ENCODE measurements at regions not wholly inside any gene's neighbourhood (a gene's known extent, or its start where the extent isn't known, plus 50 kb on each side); places are given as distances from the start of the nearest gene placed in this dataset.
"Not testable (repeated sequence)": the region's sequence is repeated elsewhere in the genome, so short reads cannot be mapped to it uniquely, and the experiment has no call there.

DNA sequence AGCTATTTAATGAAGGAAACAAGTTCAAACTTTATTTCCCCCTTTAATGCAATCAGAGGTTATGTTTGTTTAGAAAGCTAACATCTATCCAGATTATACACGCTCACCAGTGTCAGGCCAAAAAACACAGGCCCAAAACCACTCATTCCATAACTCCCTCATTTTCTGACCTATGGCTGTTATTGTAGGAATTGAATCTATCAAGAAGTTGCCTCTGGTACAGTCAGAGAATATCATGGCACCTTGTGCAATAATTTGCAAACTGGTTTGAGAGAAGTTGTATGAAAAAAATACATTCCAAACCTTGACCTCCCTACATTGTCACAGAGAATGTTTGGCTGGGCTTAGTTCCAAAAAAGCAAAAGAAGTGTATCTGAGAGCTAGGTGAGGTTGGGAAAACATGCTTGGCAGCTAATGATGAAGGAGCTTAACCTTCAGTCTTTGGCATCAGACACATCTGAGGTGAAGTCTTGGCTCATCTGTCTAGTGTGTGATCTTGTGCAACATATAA, 591.0 kb downstream of the ANKRD50 start:
- DNase-seq: no peak
- no peak overlapping the region for H3K27ac Mint-ChIP-seq (ENCODE audit: unreplicated experiment)
- H3K4me1 Mint-ChIP-seq (ENCODE audit: low read depth, unreplicated experiment): peaks cover under 1% of the 10 kb centered on the region
- TF ChIP-seq, protein P1, sequence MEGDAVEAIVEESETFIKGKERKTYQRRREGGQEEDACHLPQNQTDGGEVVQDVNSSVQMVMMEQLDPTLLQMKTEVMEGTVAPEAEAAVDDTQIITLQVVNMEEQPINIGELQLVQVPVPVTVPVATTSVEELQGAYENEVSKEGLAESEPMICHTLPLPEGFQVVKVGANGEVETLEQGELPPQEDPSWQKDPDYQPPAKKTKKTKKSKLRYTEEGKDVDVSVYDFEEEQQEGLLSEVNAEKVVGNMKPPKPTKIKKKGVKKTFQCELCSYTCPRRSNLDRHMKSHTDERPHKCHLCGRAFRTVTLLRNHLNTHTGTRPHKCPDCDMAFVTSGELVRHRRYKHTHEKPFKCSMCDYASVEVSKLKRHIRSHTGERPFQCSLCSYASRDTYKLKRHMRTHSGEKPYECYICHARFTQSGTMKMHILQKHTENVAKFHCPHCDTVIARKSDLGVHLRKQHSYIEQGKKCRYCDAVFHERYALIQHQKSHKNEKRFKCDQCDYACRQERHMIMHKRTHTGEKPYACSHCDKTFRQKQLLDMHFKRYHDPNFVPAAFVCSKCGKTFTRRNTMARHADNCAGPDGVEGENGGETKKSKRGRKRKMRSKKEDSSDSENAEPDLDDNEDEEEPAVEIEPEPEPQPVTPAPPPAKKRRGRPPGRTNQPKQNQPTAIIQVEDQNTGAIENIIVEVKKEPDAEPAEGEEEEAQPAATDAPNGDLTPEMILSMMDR (IDR thresholded peaks at IDR 0.05; ENCODE audit: partially characterized antibody, unreplicated experiment): no peak
- H3K9me3 Mint-ChIP-seq (ENCODE audit: unreplicated experiment): peaks cover 2% of the 10 kb centered on the region
- H3K27me3 Mint-ChIP-seq (ENCODE audit: unreplicated experiment): no peaks in the 10 kb centered on the region
- no peaks in the 10 kb centered on the region for H3K36me3 Mint-ChIP-seq (ENCODE audit: unreplicated experiment)
- no peak overlapping the region for H3K4me3 Mint-ChIP-seq (ENCODE audit: unreplicated experiment)

DNA sequence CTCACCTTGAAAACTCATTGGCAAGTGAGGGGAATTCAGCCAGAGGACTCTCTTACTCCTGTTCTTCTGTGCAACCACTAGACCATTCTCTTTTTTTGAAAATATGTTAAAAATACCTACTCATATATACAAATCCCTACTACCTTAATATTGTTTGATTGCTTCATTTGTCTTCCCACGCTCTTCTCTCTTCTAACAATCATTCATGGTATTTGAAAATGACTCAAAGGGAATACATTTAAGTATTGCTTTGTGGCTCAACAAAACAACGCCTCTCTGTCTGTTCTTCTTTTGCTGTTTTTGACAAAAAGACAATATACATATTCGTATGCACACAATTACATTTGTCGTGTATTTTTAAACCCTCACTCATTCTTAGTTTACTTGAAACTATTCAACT, 589.4 kb downstream of the ANKRD50 start:
- Mint-ChIP-seq H3K9me3 (ENCODE audit: unreplicated experiment) (no peaks in the 10 kb centered on the region), H3K4me3 (ENCODE audit: unreplicated experiment) (no peak overlapping the region), H3K27me3 (ENCODE audit: unreplicated experiment) (no peaks in the 10 kb centered on the region), H3K27ac (ENCODE audit: unreplicated experiment) (no peak overlapping the region), H3K4me1 (ENCODE audit: low read depth, unreplicated experiment) (no peaks in the 10 kb centered on the region), H3K36me3 (ENCODE audit: unreplicated experiment) (no peaks in the 10 kb centered on the region)
- DNase-seq: no peak
- TF ChIP-seq, protein P1 (IDR thresholded peaks at IDR 0.05; ENCODE audit: partially characterized antibody, unreplicated experiment): no peak

DNA sequence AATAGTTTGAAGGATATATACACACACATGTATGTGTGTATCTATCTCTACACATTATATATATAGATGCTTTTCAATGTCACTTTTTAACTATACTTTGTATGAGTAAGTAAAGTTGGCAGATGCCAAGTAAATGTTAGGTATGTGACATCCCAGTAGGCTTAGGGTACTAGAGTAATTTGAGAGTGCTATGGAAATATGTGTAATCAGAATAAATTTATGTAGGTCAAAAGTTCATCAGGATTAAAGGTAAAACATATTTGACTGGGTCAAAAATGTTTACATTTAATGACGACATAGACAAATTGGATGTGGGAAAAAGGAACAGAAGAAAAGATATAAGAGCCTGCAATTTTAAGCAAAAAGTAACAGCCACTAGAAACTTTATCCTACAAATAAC, 588.8 kb downstream of the ANKRD50 start:
- DNase-seq: no peak
- TF ChIP-seq, protein P1 (IDR thresholded peaks at IDR 0.05; ENCODE audit: partially characterized antibody, unreplicated experiment): no peak
- Mint-ChIP-seq H3K27ac (ENCODE audit: unreplicated experiment) (no peak overlapping the region), H3K4me3 (ENCODE audit: unreplicated experiment) (no peak overlapping the region), H3K27me3 (ENCODE audit: unreplicated experiment) (peaks cover 4% of the 10 kb centered on the region), H3K36me3 (ENCODE audit: unreplicated experiment) (peaks cover 5% of the 10 kb centered on the region), H3K4me1 (ENCODE audit: low read depth, unreplicated experiment) (no peaks in the 10 kb centered on the region), H3K9me3 (ENCODE audit: unreplicated experiment) (no peaks in the 10 kb centered on the region)

DNA sequence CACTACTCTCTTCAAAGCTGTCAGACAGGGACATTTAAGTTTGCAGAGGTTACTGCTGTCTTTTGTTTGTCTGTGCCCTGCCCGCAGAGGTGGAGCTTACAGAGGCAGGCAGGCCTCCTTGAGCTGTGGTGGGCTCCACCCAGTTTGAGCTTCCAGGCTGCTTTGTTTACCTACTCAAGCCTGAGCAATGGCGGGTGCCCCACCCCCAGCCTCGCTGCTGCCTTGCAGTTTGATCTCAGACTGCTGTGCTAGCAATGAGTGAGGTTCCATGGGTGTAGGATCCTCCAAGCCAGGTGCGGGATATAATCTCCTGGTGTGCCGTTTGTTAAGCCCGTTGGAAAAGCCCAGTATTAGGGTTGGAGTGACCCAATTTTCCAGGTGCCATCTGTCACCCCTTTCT, 581.2 kb downstream of the ANKRD50 start:
- H3K27me3 Mint-ChIP-seq (ENCODE audit: unreplicated experiment); H3K4me1 Mint-ChIP-seq (ENCODE audit: low read depth, unreplicated experiment); H3K4me3 Mint-ChIP-seq (ENCODE audit: unreplicated experiment); H3K27ac Mint-ChIP-seq (ENCODE audit: unreplicated experiment); H3K9me3 Mint-ChIP-seq (ENCODE audit: unreplicated experiment); DNase-seq: not testable (repeated sequence)
- peaks cover 13% of the 10 kb centered on the region for H3K36me3 Mint-ChIP-seq (ENCODE audit: unreplicated experiment)

DNA sequence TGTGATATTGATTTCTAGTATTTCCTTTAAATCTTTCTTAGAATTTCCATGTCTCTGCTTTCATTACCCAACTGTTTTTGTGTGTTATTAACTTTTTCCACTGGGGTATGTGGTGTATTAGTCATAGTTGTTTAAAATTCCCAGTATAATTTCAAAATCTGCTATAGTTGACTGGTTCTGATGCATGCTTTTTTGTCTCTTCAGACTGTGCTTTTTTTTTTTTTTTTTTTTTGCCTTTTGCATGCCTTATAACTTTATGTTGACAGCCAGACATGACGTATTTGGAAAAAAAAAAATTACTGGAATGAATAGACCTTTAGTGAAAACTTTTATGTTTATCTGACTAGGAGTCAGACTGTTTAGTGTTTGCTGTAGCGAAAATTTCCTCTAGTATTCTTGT, 580.4 kb downstream of the ANKRD50 start:
- no peak overlapping the region for H3K4me3 Mint-ChIP-seq (ENCODE audit: unreplicated experiment)

More for the DNA sequence above, 580.4 kb downstream of the ANKRD50 start:
- H3K9me3 Mint-ChIP-seq (ENCODE audit: unreplicated experiment): peaks cover 7% of the 10 kb centered on the region
- no peak overlapping the region for H3K27ac Mint-ChIP-seq (ENCODE audit: unreplicated experiment)
- H3K36me3 Mint-ChIP-seq (ENCODE audit: unreplicated experiment): peaks cover 13% of the 10 kb centered on the region
- TF ChIP-seq, protein P1 (IDR thresholded peaks at IDR 0.05; ENCODE audit: partially characterized antibody, unreplicated experiment): no peak
- DNase-seq: no peak
- peaks cover 4% of the 10 kb centered on the region for H3K27me3 Mint-ChIP-seq (ENCODE audit: unreplicated experiment)
- no peaks in the 10 kb centered on the region for H3K4me1 Mint-ChIP-seq (ENCODE audit: low read depth, unreplicated experiment)

All from glutamatergic neuron (in vitro differentiated cells).